ACHN (cell line): ENCODE measurements at regions not wholly inside any gene's neighbourhood (a gene's known extent, or its start where the extent isn't known, plus 50 kb on each side); places are given as distances from the start of the nearest gene placed in this dataset.
A peak's percentile ranks its signal among the peaks of the same experiment; 100 is the strongest.
"Not testable (repeated sequence)": the region's sequence is repeated elsewhere in the genome, so short reads cannot be mapped to it uniquely, and the experiment has no call there.

Experiments used
- DNase-seq: peaks from one replicate; pipeline ENCODE4 v3.0.0-alpha.2; 2015
- in situ Hi-C: cut with HindIII; loops from 2 replicates; pipeline ENCODE4 v1.10.0; 2017; ENCODE audit warnings: low sequenced_read_pairs, low pct_ligation_motif_present, low pct_unique_long_range_greater_than_20kb

- in situ Hi-C loops, DNase-seq: not testable (repeated sequence)
Observed at GRCh38 chr4:118574251-118574913, 110.8 kb upstream of the METTL14 start.

DNA sequence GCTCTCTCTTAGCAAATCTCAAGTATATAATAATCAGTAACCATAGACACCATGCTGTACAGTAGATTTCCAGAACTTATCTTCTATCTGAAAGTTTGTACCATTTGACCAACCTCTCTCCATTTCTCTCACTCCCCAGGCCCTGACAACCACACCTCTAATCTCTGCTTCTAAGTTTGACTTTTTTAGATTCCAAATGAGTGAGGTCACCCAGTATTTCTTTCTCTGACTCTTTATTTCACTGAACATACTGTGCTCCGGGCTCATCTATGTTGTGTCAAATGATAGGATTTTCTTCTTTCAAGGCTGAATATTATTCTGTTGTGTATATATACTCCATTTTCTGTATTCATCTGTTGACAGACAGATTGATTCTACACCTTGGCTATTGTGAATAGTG, 110.1 kb upstream of the METTL14 start:
- DNase-seq, in situ Hi-C loops: not testable (repeated sequence)

GRCh38 chr4:118575726-118576125, 109.5 kb upstream of the METTL14 start:
- in situ Hi-C loops, DNase-seq: not testable (repeated sequence)

DNA sequence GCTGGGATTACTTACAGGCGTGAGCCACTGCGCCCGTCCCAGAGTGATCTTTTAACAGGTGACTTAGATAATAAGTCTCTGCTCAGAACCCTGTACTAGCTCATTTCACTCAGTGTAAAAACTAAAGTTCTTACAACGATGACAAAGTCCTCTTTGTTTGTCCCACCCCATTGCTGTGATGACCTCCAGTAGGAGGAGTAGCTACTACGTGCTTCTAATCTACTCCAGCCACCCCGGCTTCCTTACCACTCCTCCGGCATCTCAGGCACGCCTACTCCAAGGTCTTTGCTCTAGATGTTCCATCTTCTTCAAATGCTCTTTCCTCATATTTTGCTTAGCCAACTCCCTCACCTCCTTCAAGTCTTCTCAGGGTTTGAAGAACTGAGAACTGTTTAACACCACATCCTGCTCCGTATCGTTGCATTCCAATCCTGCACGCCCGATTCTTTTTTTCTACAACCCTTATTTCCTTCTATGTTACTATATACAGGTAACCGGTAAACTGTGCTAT, 108.4 kb upstream of the METTL14 start:
- in situ Hi-C loops, DNase-seq: not testable (repeated sequence)

DNA sequence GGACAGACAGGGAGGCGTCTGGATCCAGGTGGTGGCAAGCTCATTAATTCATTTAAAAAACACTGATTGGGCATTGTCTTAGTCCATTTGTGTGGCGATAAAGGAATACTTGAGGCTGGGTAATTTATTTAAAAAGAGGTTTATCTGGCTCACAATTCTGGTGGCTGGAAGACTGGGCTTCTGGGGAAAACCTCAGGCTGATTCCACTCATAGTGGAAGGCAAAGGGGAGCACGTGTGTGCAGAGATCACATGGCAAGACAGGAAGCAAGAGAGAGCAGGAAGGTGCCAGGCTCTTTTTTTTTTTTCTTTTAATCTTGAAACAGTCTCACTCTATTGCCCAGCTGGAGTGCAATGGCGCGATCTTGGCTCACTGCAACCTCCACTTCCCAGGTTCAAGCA, 100.2 kb upstream of the METTL14 start:
- no peak for DNase-seq
- in situ Hi-C loops = no loop called here

DNA sequence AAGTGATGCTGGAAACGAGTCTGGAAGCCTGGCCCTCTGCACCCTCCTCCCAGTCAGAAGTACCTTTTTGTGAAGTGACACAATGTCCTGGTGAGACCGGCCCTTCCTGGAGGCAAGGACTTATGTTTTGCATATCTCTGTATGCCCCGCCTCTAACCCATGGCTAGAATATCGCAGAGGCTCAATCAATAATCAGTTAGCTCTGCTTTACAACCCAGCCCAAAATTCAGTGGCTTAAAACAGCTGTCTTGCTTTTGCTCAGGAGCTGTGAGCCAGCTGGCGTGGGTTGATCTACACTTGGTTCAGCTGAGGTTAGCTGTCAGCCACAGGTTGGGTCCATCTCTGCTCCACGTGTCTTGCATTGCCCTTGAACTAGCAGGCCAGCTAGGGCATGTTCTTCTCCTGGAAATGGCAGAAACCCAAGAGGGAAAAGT, 98.8 kb upstream of the METTL14 start:
- no peak for DNase-seq
- in situ Hi-C loops = no loop called here

- in situ Hi-C loops = no loop called here
- DNase-seq = no peak
Observed at GRCh38 chr4:118587116-118587831, 97.9 kb upstream of the METTL14 start.

- no peak for DNase-seq
- in situ Hi-C loops = no loop called here
Observed at GRCh38 chr4:118587946-118588345, 97.2 kb upstream of the METTL14 start.

GRCh38 chr4:118589471-118590055, 95.6 kb upstream of the METTL14 start:
- DNase-seq = no peak
- in situ Hi-C loops = no loop called here

DNA sequence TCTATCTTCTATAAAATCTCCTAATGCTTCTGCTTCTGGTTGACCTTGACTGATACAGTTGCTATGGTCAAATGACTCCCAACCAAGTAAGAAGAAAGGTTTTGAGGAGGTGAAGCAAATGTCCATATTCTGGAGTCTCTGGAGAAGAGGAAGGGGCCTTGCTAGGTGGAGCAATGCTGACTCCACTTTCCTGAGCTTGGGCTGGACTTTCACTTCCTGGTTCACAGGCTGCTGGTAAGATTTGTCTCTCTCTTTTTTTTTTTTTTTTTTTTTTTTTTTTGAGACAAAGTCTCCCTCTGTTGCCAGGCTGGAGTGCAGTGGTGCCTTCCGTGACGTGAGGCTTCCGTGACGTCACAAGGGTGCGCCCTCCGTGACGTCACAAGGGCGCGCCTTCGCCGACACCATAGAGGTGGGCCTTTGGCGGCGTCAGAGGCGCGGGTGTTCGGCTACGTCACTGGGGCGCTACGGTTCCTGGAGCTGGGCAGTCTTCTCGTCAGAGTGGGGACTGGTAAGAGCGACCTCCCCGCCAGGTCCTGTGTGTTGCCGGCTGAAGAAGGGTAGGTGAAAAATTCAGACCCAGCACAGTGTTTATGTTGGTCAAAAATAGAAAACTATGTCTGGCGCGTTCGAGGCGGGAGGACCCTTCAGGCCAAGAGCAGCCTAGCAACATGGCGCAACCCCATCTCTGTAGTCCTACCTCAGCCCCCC, 93.7 kb upstream of the METTL14 start:
- in situ Hi-C loops = not testable (repeated sequence)
- DNase-seq = peak; percentile 17

GRCh38 chr4:118592289-118592688, 92.9 kb upstream of the METTL14 start:
- in situ Hi-C loops, DNase-seq: not testable (repeated sequence)

GRCh38 chr4:118595883-118596282, 89.3 kb upstream of the METTL14 start:
- DNase-seq, in situ Hi-C loops: not testable (repeated sequence)

DNA sequence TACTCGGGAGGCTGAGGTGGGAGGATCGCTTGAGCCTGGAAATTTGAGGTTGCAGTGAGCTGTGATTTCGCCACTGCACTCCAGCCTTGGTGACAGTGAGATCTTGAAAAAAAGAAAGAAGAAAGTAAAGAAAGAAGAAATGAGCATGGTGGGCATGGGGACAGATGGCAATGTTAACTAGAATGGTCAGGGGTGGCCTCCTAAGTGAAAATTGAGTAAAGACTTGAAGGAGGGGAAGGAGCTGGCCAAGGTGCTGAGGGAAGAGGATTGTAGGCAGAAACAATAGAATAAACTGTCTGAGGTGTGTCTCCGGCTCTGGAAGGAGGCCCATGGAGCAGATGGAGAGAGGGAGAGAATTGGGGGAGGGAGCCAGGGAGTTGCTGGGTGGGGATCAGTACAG, 60.1 kb upstream of the METTL14 start:
- in situ Hi-C loops, DNase-seq: not testable (repeated sequence)

DNA sequence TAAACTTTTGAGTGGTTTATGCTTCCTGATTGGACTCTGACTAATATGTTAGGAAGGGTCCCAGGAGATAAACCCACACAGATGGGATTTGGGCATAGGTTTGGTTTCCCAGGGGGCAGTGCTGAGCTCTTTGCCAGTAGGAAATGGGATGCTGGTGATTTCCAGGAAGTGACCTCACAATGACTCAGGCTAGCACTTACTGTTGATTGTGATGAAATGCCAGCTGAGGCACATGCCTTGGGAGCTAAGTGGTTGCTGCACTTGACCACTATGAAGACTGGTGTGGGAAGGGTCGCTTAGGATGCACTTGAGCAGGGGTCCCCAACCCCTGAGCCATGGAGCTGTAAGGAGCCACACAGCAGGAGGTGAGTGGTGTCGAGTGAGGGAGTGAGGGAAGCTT, 55.5 kb upstream of the METTL14 start:
- peak; percentile 4 for DNase-seq
- in situ Hi-C loops = not testable (repeated sequence)

- DNase-seq, in situ Hi-C loops: not testable (repeated sequence)
Observed at GRCh38 chr4:118630897-118631296, 54.3 kb upstream of the METTL14 start.

DNA sequence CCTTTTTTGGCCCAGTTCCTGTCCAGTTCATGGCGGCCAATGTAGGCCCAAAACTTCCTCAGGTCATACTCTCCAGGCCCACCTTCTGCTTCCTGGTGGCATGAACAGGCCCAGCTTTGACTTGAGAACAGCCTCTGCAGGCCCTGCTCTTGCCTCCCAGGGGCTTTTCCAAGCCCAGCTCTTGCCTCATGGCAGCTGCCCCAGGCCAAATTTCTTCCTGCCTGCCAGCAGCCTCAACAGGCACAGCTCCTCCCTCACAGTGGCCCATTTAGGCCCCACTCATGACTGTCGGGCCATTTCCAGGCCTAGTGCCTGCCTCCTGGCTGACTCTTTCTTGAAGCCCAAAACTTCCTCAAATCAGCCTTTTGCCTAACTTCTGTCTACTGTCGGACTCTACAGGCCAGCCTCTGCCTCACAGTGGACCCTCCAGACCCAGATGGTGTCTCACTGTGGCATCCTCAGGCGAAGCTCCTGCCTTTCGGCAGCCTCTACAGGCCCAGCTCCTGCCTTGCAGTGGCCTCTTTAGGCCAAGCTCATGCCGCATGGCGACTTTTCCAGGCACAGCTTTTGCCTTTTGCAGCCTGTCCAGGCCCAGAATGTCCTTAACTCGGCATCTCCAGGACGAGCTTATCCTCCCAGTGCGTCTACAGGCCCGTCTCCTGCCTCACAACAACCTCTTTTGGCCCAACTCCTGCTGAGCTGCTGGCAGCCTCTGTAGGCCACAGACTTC, 53.7 kb upstream of the METTL14 start:
- in situ Hi-C loops, DNase-seq: not testable (repeated sequence)

- DNase-seq, in situ Hi-C loops: not testable (repeated sequence)
Observed at GRCh38 chr4:118633476-118633875, 51.7 kb upstream of the METTL14 start.
